ENCODE measurements at regions not wholly inside any gene's neighbourhood (a gene's known extent, or its start where the extent isn't known, plus 50 kb on each side); places are given as distances from the start of the nearest gene placed in this dataset.

GRCh38 chr12:126258190-126258589, 1193.0 kb downstream of the AACS start:
- TF ChIP-seq CTCF (conservative IDR thresholded peaks at IDR 0.05; ENCODE audit: low read depth, low read length) (no peak), EZH2 (IDR thresholded peaks at IDR 0.05; ENCODE audit: low read length, unreplicated experiment) (no peak)

Data from PC-3 (cell line).